Limb (tissue), 2 donors: ENCODE measurements at regions not wholly inside any gene's neighbourhood (a gene's known extent, or its start where the extent isn't known, plus 50 kb on each side); places are given as distances from the start of the nearest gene placed in this dataset.

Source experiments
- DNase-seq, 2 donors: peaks; one replicate each; pipeline ENCODE4 v3.0.0-alpha.2; 2016; ENCODE audit errors: extremely low spot score in 2 of 2

- no peak for DNase-seq
These were observed 184.5 kb upstream of the NFE2L3 start for GRCh38 chr7:25967278-25968204.

GRCh38 chr7:25968205-25968993 lies 183.6 kb upstream of the NFE2L3 start:
- DNase-seq = no peak

GRCh38 chr7:25970356-25970755 lies 181.6 kb upstream of the NFE2L3 start:
- DNase-seq = no peak

- no peak for DNase-seq
These were observed 181.1 kb upstream of the NFE2L3 start for GRCh38 chr7:25970911-25971310.

- DNase-seq = no peak
These were observed 175.4 kb upstream of the NFE2L3 start for GRCh38 chr7:25976630-25977029.

GRCh38 chr7:25978466-25978865 lies 173.5 kb upstream of the NFE2L3 start:
- no peak for DNase-seq

GRCh38 chr7:25979605-25980004 lies 172.4 kb upstream of the NFE2L3 start:
- DNase-seq = no peak

GRCh38 chr7:25982684-25983083 lies 169.3 kb upstream of the NFE2L3 start:
- no peak for DNase-seq

- DNase-seq = no peak
These were observed 166.8 kb upstream of the NFE2L3 start for GRCh38 chr7:25985196-25985595.

- DNase-seq = no peak
These were observed 163.4 kb upstream of the NFE2L3 start for GRCh38 chr7:25988640-25989039.

GRCh38 chr7:25989140-25989705 lies 162.8 kb upstream of the NFE2L3 start:
- peak in 1 of 2 donors; percentile 49 for DNase-seq

GRCh38 chr7:25994433-25994994 lies 157.5 kb upstream of the NFE2L3 start:
- no peak for DNase-seq

- no peak for DNase-seq
These were observed 156.8 kb upstream of the NFE2L3 start for GRCh38 chr7:25995216-25995615.

- DNase-seq = no peak
These were observed 156.0 kb upstream of the NFE2L3 start for GRCh38 chr7:25996006-25996408.

GRCh38 chr7:25998499-25998898 lies 153.5 kb upstream of the NFE2L3 start:
- no peak for DNase-seq

GRCh38 chr7:26000841-26001240 lies 151.2 kb upstream of the NFE2L3 start:
- no peak for DNase-seq

GRCh38 chr7:26001662-26002244 lies 150.2 kb upstream of the NFE2L3 start:
- no peak for DNase-seq

GRCh38 chr7:26005683-26006410 lies 146.2 kb upstream of the NFE2L3 start:
- no peak for DNase-seq

GRCh38 chr7:26006426-26006825 lies 145.6 kb upstream of the NFE2L3 start:
- no peak for DNase-seq

- no peak for DNase-seq
These were observed 144.5 kb upstream of the NFE2L3 start for GRCh38 chr7:26007510-26007909.

GRCh38 chr7:26008428-26008827 lies 143.6 kb upstream of the NFE2L3 start:
- DNase-seq = no peak
